Aorta (tissue), 5 donors: ENCODE measurements at regions not wholly inside any gene's neighbourhood (a gene's known extent, or its start where the extent isn't known, plus 50 kb on each side); places are given as distances from the start of the nearest gene placed in this dataset.

Experiments
- ATAC-seq: fragments of 200-7000 bp; cut with Tn5 transposase; one replicate; pipeline ENCODE4 v1.9.1; 2022; ENCODE audit warnings: moderate library complexity; ENCODE audit not compliant: low FRiP score
- DNase-seq, 2 donors: peaks; one replicate each; pipeline ENCODE4 v3.0.0-alpha.2; 2020
- H3K27ac ChIP-seq, 2 donors: one replicate each; pipeline ENCODE4 v1.5.1; 2013; ENCODE audit warnings: low read length in 2 of 2, mild to moderate bottlenecking in 2 of 2, moderate library complexity in 2 of 2, control low read depth in 1 of 2, inconsistent platforms in 1 of 2, low read depth in 1 of 2
- H3K27me3 ChIP-seq, 2 donors: one replicate each; pipeline ENCODE4 v1.6.1; 2013; ENCODE audit warnings: control low read depth in 1 of 2, low read length in 1 of 2, mild to moderate bottlenecking in 1 of 2, moderate library complexity in 1 of 2; ENCODE audit not compliant: insufficient read depth in 2 of 2, control insufficient read depth in 1 of 2
- H3K36me3 ChIP-seq, 2 donors: one replicate each; pipeline ENCODE4 v1.6.1; 2013; ENCODE audit warnings: control low read depth in 1 of 2, low read length in 1 of 2, mild to moderate bottlenecking in 1 of 2; ENCODE audit not compliant: insufficient read depth in 2 of 2, control insufficient read depth in 1 of 2
- H3K4me1 ChIP-seq, 2 donors: one replicate each; pipeline ENCODE4 v1.6.1; 2013; ENCODE audit warnings: low read length in 2 of 2, control low read depth in 1 of 2, mild to moderate bottlenecking in 1 of 2, moderate library complexity in 1 of 2; ENCODE audit not compliant: insufficient read depth in 2 of 2, control insufficient read depth in 1 of 2
- H3K4me3 ChIP-seq, 2 donors: one replicate each; pipeline ENCODE4 v1.5.1; 2013; ENCODE audit warnings: low read length in 2 of 2, control low read depth in 1 of 2, mild to moderate bottlenecking in 1 of 2
- H3K9me3 ChIP-seq: one replicate; pipeline ENCODE4 v1.6.1; 2013; ENCODE audit warnings: mild to moderate bottlenecking, low read length; ENCODE audit not compliant: control insufficient read depth
- WGBS, 2 donors: extraction: QIAGEN DNeasy Blood & Tissue Kit; methylation state at CpG; one replicate each; pipeline ENCODE4 v1.1.7; 2013; 5-methylcytosine and 5-hydroxymethylcytosine counted together
- intact Hi-C, 2 donors: fragments of 100-400 bp; cut with DNase I; formaldehyde crosslinking; loops; one replicate each; pipeline versions ENCODE4 v1.14.2 to v1.15.0; 2022
- donor health status: healthy with polysubstance abuse.
- donor health status: Bipolar disorder and iron deficiency.
- donor health status: DM: no; HTN: no; CAD: no.
- donor health status: DM: no; HTN: no; CAD: no.
- donor health status: DM: yes; HTN: yes; CAD: no.

- ATAC-seq (peak; percentile 61), DNase-seq (peak; percentile 54 to 74)
- H3K9me3 ChIP-seq, result no peaks in the 10 kb centered on the region
- H3K36me3 ChIP-seq, result no peaks in the 10 kb centered on the region
- H3K4me3 ChIP-seq, result no peak overlapping the region
- no peak overlapping the region for H3K27ac ChIP-seq
- H3K27me3 ChIP-seq, result no peaks in the 10 kb centered on the region
- intact Hi-C loops, result no loop called here
- peaks cover 0 to 1% of the 10 kb centered on the region in 2 donors for H3K4me1 ChIP-seq
- 27 to 32% methylated on average over 9 of the region's 9 CpGs for WGBS, 2 donors
These were observed 457.7 kb upstream of the MAF start for GRCh38 chr16:80058214-80058613.

GRCh38 chr16:80056324-80056723, 455.8 kb upstream of the MAF start:
- Histone ChIP-seq H3K27ac (no peak overlapping the region), H3K4me3 (no peak overlapping the region), H3K27me3 (no peaks in the 10 kb centered on the region), H3K9me3 (no peaks in the 10 kb centered on the region), H3K4me1 (peaks cover 0 to 1% of the 10 kb centered on the region in 2 donors), H3K36me3 (no peaks in the 10 kb centered on the region)
- intact Hi-C loops, result no loop called here
- no peak for DNase-seq
- no peak for ATAC-seq
- 12 to 16% methylated on average over 4 of the region's 4 CpGs for WGBS, 2 donors

- DNase-seq (no peak), ATAC-seq (no peak)
- Histone ChIP-seq H3K4me1 (peaks cover 0 to 1% of the 10 kb centered on the region in 2 donors), H3K9me3 (no peaks in the 10 kb centered on the region), H3K36me3 (no peaks in the 10 kb centered on the region), H3K27me3 (no peaks in the 10 kb centered on the region), H3K4me3 (no peak overlapping the region), H3K27ac (no peak overlapping the region)
- 24 to 32% methylated on average over 3 of the region's 3 CpGs for WGBS, 2 donors
- intact Hi-C loops, result no loop called here
These were observed 455.3 kb upstream of the MAF start for GRCh38 chr16:80055831-80056230.

DNA sequence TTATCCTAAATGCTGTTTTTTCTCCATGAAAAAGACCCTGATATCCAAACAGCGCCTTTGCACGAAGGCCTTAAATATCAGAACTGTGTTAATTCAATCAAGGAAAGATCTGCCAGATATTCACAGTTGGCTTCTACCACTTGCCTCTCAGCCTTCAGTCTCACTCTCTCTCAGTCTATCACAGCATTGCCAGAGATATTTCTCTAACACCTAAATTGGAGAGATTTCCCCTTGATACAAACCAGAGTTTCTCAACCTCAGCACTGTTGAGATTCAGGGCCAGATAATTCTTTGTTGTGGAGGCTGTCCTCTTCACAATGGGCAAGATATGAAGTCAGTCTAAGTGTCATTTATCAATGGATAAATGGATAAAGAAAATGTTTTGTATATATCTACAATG, 454.1 kb upstream of the MAF start:
- Histone ChIP-seq H3K27me3 (peaks cover 0 to 5% of the 10 kb centered on the region in 2 donors), H3K27ac (no peak overlapping the region), H3K4me1 (peaks cover 0 to 1% of the 10 kb centered on the region in 2 donors), H3K9me3 (no peaks in the 10 kb centered on the region), H3K4me3 (no peak overlapping the region), H3K36me3 (no peaks in the 10 kb centered on the region)
- ATAC-seq (no peak), DNase-seq (no peak)
- intact Hi-C loops, result no loop called here
- WGBS, 2 donors, result 96 to 100% methylated on average over 2 of the region's 2 CpGs

- WGBS, 2 donors, result 88 to 91% methylated on average over 9 of the region's 9 CpGs
- ATAC-seq (no peak), DNase-seq (no peak)
- intact Hi-C loops, result no loop called here
- no peaks in the 10 kb centered on the region for H3K4me1 ChIP-seq
- H3K36me3 ChIP-seq, result no peaks in the 10 kb centered on the region
- H3K4me3 ChIP-seq, result no peak overlapping the region
- no peaks in the 10 kb centered on the region for H3K9me3 ChIP-seq
- H3K27me3 ChIP-seq, result peaks cover 0 to 5% of the 10 kb centered on the region in 2 donors
- no peak overlapping the region for H3K27ac ChIP-seq
These were observed 450.5 kb upstream of the MAF start for GRCh38 chr16:80051040-80051439.

- Histone ChIP-seq H3K4me1 (no peaks in the 10 kb centered on the region), H3K36me3 (no peaks in the 10 kb centered on the region), H3K4me3 (no peak overlapping the region), H3K27ac (no peak overlapping the region), H3K27me3 (peaks cover 0 to 5% of the 10 kb centered on the region in 2 donors), H3K9me3 (peaks cover 2% of the 10 kb centered on the region)
- no peak for DNase-seq
- 94 to 95% methylated on average over 1 of the region's 1 CpG for WGBS, 2 donors
- ATAC-seq, result no peak
- intact Hi-C loops, result no loop called here
These were observed 447.7 kb upstream of the MAF start for GRCh38 chr16:80048250-80048649.

DNA sequence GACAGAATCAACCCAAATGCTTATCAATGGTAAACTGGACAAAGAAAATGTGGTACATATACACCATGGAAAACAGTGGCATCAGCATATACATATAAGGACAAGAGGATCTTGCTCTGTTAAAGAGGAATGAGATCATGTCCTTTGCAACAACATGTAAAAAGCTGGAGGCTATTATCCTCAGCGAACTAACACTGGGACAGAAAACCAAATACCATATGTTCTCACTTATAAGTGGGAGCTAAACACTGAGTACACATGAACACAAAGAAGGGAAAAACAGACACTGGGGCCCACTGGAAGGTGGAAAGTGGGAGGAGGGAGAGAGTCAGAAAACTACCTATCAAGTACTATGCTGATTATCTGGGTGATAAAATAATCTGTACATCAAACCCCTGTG, 447.3 kb upstream of the MAF start:
- Histone ChIP-seq H3K9me3 (peaks cover 2% of the 10 kb centered on the region), H3K27ac (no peak overlapping the region), H3K36me3 (no peaks in the 10 kb centered on the region), H3K4me1 (no peaks in the 10 kb centered on the region), H3K27me3 (peaks cover 0 to 5% of the 10 kb centered on the region in 2 donors), H3K4me3 (no peak overlapping the region)
- no peak for DNase-seq
- no peak for ATAC-seq
- 74 to 84% methylated on average over 1 of the region's 1 CpG for WGBS, 2 donors
- intact Hi-C loops, result no loop called here

DNA sequence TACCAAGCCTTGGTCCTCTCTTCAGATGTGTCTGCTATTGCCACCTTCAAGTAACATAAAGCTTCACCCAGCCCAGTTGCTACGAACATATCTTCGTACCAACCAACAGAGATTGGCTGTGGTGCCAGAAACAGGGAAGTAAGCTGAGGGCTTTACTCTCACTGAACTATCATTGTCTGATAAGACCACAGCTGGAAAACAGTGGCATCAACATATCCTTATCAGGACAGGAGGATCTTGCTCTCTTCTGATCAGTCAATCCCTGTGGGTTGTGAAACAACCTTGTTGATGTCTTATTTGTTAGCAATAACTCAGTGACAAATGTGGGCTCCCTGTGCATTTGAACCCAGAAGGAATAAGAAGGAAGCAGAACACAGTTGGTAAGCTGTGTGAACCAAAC, 446.3 kb upstream of the MAF start:
- DNase-seq, result no peak
- Histone ChIP-seq H3K36me3 (no peaks in the 10 kb centered on the region), H3K27me3 (peaks cover 0 to 5% of the 10 kb centered on the region in 2 donors), H3K4me3 (no peak overlapping the region), H3K27ac (no peak overlapping the region), H3K9me3 (peaks cover 2% of the 10 kb centered on the region), H3K4me1 (no peaks in the 10 kb centered on the region)
- intact Hi-C loops, result no loop called here
- no peak for ATAC-seq
- 92 to 93% methylated on average over 2 of the region's 2 CpGs for WGBS, 2 donors

GRCh38 chr16:80046261-80046660, 445.7 kb upstream of the MAF start:
- no peak for ATAC-seq
- intact Hi-C loops, result no loop called here

More at GRCh38 chr16:80046261-80046660, 445.7 kb upstream of the MAF start:
- DNase-seq, result no peak
- Histone ChIP-seq H3K27ac (no peak overlapping the region), H3K27me3 (peaks cover 0 to 5% of the 10 kb centered on the region in 2 donors), H3K4me3 (no peak overlapping the region), H3K36me3 (no peaks in the 10 kb centered on the region), H3K4me1 (peaks cover 0 to 2% of the 10 kb centered on the region in 2 donors), H3K9me3 (peaks cover 2% of the 10 kb centered on the region)
- WGBS, 2 donors, result 28 to 29% methylated on average over 3 of the region's 3 CpGs
